Endothelial cell of umbilical vein (primary cell): ENCODE measurements at regions not wholly inside any gene's neighbourhood (a gene's known extent, or its start where the extent isn't known, plus 50 kb on each side); places are given as distances from the start of the nearest gene placed in this dataset.

Source experiments
- EZH2 ChIP-seq: IDR thresholded peaks from 2 replicates; pipeline ENCODE4 v1.6.1; 2012; ENCODE audit warnings: borderline replicate concordance, low read depth, mild to moderate bottlenecking, moderate library complexity, low read length, inconsistent platforms; ENCODE audit not compliant: severe bottlenecking
- FOS ChIP-seq: IDR thresholded peaks from 2 replicates; pipeline ENCODE4 v1.6.1; 2011; ENCODE audit warnings: mild to moderate bottlenecking, low read length, moderate library complexity, borderline replicate concordance; ENCODE audit not compliant: insufficient read depth
- MYC ChIP-seq: IDR thresholded peaks from one replicate; pipeline ENCODE4 v1.6.1; 2011; ENCODE audit warnings: mild to moderate bottlenecking, low read depth, low read length
- POLR2A ChIP-seq: IDR thresholded peaks from 2 replicates; pipeline ENCODE4 v1.6.1; 2012; ENCODE audit warnings: low read depth, mild to moderate bottlenecking, control low read depth, low read length
- POLR2AphosphoS5 ChIP-seq: IDR thresholded peaks from 2 replicates; pipeline ENCODE4 v1.6.1; 2012; ENCODE audit warnings: low read depth, mild to moderate bottlenecking, control low read depth, low read length, moderate library complexity; ENCODE audit not compliant: insufficient read depth
- TF ChIP-seq, protein P1 (sequence below), 2 donors: IDR thresholded peaks; 1 replicate in 1 of 2; 2 replicates in 1 of 2; pipeline ENCODE4 v1.5.1; 2011; ENCODE audit warnings: low read length in 2 of 2, mild to moderate bottlenecking in 2 of 2, moderate library complexity in 2 of 2, control low read depth in 1 of 2, inconsistent platforms in 1 of 2, low read depth in 1 of 2; ENCODE audit not compliant: insufficient read depth in 1 of 2; ENCODE audit errors: extremely low read depth in 1 of 2
- TF ChIP-seq, protein P2 (sequence below): IDR thresholded peaks from 2 replicates; pipeline ENCODE4 v1.6.1; 2011; ENCODE audit not compliant: insufficient read depth, insufficient read length

DNA sequence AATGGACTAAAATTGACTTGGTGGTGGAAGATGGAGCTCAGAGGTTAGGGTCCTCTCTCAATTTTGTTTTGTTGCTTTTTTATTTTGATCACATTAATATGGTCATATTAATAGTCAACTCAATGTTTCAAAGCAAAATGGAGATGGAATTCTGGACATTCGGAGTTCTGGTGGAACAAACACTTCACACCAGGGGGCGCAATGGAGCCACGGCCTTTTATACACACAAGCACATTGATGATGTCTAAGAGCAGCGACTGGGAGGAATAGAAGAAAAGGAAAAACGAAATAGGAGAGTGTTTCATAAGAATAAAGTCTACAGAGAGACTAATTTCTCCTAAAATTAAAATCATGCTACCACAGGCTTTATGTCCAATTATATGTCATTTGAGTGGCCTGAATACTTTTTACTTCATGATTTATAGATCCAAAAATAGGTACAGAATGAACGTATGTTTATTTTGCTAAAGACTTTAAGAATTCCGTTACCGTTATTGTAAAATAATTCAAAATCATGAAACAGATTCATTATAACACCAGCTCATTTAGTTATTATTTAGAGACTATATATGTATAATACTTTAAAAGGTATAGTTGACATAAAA, 197.6 kb upstream of the SASH1 start:
- TF ChIP-seq, protein P1, sequence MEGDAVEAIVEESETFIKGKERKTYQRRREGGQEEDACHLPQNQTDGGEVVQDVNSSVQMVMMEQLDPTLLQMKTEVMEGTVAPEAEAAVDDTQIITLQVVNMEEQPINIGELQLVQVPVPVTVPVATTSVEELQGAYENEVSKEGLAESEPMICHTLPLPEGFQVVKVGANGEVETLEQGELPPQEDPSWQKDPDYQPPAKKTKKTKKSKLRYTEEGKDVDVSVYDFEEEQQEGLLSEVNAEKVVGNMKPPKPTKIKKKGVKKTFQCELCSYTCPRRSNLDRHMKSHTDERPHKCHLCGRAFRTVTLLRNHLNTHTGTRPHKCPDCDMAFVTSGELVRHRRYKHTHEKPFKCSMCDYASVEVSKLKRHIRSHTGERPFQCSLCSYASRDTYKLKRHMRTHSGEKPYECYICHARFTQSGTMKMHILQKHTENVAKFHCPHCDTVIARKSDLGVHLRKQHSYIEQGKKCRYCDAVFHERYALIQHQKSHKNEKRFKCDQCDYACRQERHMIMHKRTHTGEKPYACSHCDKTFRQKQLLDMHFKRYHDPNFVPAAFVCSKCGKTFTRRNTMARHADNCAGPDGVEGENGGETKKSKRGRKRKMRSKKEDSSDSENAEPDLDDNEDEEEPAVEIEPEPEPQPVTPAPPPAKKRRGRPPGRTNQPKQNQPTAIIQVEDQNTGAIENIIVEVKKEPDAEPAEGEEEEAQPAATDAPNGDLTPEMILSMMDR (IDR thresholded peaks at IDR 0.05; ENCODE audit: extremely low read depth in 1 of 2, insufficient read depth in 1 of 2, low read depth in 1 of 2, low read length in 2 of 2): peak; percentile 75 to 81
- TF ChIP-seq EZH2 (no peak), POLR2A (no peak), POLR2AphosphoS5 (no peak), FOS (no peak), MYC (no peak)
- TF ChIP-seq, protein P2, sequence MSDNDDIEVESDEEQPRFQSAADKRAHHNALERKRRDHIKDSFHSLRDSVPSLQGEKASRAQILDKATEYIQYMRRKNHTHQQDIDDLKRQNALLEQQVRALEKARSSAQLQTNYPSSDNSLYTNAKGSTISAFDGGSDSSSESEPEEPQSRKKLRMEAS: no peak
